ENCODE measurements at regions not wholly inside any gene's neighbourhood (a gene's known extent, or its start where the extent isn't known, plus 50 kb on each side); places are given as distances from the start of the nearest gene placed in this dataset.

DNA sequence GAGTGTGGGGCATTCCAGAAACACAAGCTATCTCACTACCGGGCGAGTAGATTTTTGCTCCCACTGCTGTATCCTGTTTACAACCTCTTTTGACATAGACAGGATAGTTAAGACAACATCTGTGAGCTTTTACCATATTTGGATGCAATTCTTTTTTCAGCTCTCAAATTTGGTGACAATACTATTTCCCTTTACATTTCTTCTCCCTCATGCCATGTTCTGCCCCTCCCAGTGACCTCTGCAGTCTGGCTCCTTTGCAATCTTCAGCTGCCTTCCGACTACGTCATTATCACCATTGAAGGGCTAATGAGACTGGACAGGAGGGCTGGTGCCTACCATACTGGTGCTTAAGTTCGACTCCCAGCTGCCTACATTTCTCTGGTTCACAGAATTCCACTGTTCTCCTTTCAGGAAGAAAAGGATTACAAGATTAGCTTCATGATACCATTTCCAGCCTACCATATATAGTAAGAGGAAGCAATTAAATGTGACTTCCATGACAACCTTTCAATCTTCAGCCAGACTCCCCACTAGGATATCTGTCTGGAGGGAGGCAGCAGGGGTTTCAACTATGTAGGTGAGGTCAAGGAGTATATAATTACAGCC lies 251.6 kb downstream of the PHLDA1 start:
- ATAC-seq (no peak), DNase-seq (no peak)
- POLR2A ChIA-PET, result no interaction called here
- intact Hi-C loops (cut with micrococcal nuclease), result no loop called here
- Mint-ChIP-seq H3K36me3 (ENCODE audit: low read depth) (no peaks in the 10 kb centered on the region), H3K27ac (no peak overlapping the region), H3K27me3 (peaks cover 8% of the 10 kb centered on the region), H3K4me3 (no peak overlapping the region), H3K9me3 (no peaks in the 10 kb centered on the region), H3K4me1 (ENCODE audit: low read depth) (peaks cover 9% of the 10 kb centered on the region)
- CTCF ChIA-PET, result no interaction called here
- TF ChIP-seq, protein P1, sequence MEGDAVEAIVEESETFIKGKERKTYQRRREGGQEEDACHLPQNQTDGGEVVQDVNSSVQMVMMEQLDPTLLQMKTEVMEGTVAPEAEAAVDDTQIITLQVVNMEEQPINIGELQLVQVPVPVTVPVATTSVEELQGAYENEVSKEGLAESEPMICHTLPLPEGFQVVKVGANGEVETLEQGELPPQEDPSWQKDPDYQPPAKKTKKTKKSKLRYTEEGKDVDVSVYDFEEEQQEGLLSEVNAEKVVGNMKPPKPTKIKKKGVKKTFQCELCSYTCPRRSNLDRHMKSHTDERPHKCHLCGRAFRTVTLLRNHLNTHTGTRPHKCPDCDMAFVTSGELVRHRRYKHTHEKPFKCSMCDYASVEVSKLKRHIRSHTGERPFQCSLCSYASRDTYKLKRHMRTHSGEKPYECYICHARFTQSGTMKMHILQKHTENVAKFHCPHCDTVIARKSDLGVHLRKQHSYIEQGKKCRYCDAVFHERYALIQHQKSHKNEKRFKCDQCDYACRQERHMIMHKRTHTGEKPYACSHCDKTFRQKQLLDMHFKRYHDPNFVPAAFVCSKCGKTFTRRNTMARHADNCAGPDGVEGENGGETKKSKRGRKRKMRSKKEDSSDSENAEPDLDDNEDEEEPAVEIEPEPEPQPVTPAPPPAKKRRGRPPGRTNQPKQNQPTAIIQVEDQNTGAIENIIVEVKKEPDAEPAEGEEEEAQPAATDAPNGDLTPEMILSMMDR (IDR thresholded peaks at IDR 0.05), result no peak

DNA sequence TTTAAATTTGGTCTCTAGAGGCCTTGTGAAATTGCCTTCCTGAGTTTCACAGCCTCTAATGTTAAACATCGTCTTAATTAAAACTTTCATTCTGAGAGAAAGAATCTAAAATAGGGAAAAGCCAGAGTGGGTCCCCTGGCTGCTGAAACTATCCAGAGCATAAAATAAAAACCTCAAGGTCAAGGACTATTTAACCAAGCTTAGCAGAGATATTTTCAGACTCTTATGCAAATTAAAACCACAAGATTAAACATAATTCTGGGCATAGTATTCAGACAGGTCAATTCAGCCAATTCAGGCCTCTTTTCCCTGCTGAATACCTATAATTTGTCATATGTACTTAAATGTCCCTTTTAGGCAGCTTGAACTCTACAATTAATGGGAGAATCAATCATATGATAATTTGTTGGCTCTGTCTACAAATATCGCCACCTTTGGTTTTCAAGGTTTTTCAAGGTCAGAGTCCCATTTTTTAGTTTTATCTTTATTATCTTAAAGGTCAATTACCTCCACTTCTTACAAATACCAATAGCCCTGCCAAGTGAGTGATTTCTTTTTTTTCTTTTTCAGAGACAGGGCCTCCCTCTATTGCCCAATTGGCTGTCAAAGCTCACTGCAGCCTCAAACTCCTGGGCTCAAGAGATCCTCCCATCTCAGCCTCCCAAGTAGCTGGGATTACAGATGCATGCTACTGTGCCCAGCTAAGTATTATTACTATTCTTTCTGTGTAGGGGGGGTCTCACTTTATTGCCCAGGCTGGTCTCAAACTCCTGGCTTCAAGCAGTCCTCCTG lies 257.1 kb downstream of the PHLDA1 start:
- Mint-ChIP-seq H3K4me1 (ENCODE audit: low read depth) (no peaks in the 10 kb centered on the region), H3K9me3 (no peaks in the 10 kb centered on the region), H3K4me3 (no peak overlapping the region), H3K27me3 (peaks cover 7% of the 10 kb centered on the region), H3K36me3 (ENCODE audit: low read depth) (no peaks in the 10 kb centered on the region), H3K27ac (no peak overlapping the region)
- DNase-seq (no peak), ATAC-seq (no peak)
- ChIA-PET POLR2A (no interaction called here), CTCF (interaction anchor here (0.7 to 1.7 kb wide), 3 partner anchors 9 to 23 kb away, joined by 3 to 4 read pairs (median 3); no protein-coding TSS in a partner anchor)
- intact Hi-C loops (cut with micrococcal nuclease), result no loop called here
- TF ChIP-seq, protein P1 (IDR thresholded peaks at IDR 0.05), result no peak

- no peak overlapping the region for H3K4me3 Mint-ChIP-seq
- H3K4me1 Mint-ChIP-seq (ENCODE audit: low read depth), result no peaks in the 10 kb centered on the region
- TF ChIP-seq, protein P1 (IDR thresholded peaks at IDR 0.05), result no peak
- no peak for DNase-seq
- POLR2A ChIA-PET, result no interaction called here
- intact Hi-C loops (cut with micrococcal nuclease), result no loop called here
- no peaks in the 10 kb centered on the region for H3K9me3 Mint-ChIP-seq
- no peaks in the 10 kb centered on the region for H3K36me3 Mint-ChIP-seq (ENCODE audit: low read depth)
- CTCF ChIA-PET, result interaction anchor here (0.6 to 1.7 kb wide), 2 partner anchors 13 to 112 kb away, joined by 3 to 4 read pairs; no protein-coding TSS in a partner anchor
- peaks cover 9% of the 10 kb centered on the region for H3K27me3 Mint-ChIP-seq
- peak; percentile 10 for ATAC-seq
- H3K27ac Mint-ChIP-seq, result no peak overlapping the region
Measured at GRCh38 chr12:75773377-75773776, 258.2 kb downstream of the PHLDA1 start.

DNA sequence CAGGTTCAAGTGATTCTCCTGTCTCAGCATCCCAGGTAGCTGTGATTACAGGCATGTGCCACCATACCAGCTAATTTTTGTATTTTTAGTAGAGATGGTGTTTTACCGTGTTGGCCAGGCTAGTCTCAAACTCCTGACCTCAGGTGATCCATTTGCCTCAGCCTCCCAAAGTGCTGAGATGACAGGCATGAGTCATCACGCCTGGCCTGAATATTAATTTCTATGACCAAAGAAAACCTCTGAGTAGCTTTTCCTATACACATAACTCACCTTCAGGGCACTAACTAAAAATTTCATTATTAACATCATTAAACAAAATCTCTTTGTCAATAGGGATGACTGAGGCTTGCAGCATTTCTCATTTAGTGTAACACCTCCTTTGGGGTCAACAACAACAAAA lies 259.6 kb upstream of the KRR1 start:
- Mint-ChIP-seq H3K4me1 (ENCODE audit: low read depth) (peaks cover 6% of the 10 kb centered on the region), H3K27me3 (peaks cover 13% of the 10 kb centered on the region), H3K36me3 (ENCODE audit: low read depth) (no peaks in the 10 kb centered on the region), H3K27ac (no peak overlapping the region), H3K9me3 (no peaks in the 10 kb centered on the region), H3K4me3 (no peak overlapping the region)
- ChIA-PET CTCF (no interaction called here), POLR2A (interaction anchor here (1.0 kb wide), 1 partner anchor 14 kb away, joined by 4 read pairs; no protein-coding TSS in a partner anchor)
- TF ChIP-seq, protein P1 (IDR thresholded peaks at IDR 0.05), result no peak
- ATAC-seq (no peak), DNase-seq (no peak)
- intact Hi-C loops (cut with micrococcal nuclease), result no loop called here

GRCh38 chr12:75767957-75768356 lies 256.5 kb upstream of the KRR1 start:
- no peak overlapping the region for H3K27ac Mint-ChIP-seq
- POLR2A ChIA-PET, result interaction anchor here (1.0 kb wide), 1 partner anchor 15 kb away, joined by 3 read pairs; no protein-coding TSS in a partner anchor
- H3K9me3 Mint-ChIP-seq, result no peaks in the 10 kb centered on the region
- intact Hi-C loops (cut with micrococcal nuclease), result no loop called here
- peaks cover 8% of the 10 kb centered on the region for H3K4me1 Mint-ChIP-seq (ENCODE audit: low read depth)
- TF ChIP-seq, protein P1 (IDR thresholded peaks at IDR 0.05), result no peak
- H3K27me3 Mint-ChIP-seq, result peaks cover 21% of the 10 kb centered on the region
- CTCF ChIA-PET, result interaction anchor here (1.5 kb wide), 1 partner anchor 27 kb away, joined by 4 read pairs; no protein-coding TSS in a partner anchor
- ATAC-seq (no peak), DNase-seq (no peak)
- no peak overlapping the region for H3K4me3 Mint-ChIP-seq
- no peaks in the 10 kb centered on the region for H3K36me3 Mint-ChIP-seq (ENCODE audit: low read depth)

Measured in activated CD8-positive, alpha-beta T cell treated with anti-CD3 and anti-CD28 coated beads for 36 hours (primary cell).